HCT116 (cell line): ENCODE measurements at regions not wholly inside any gene's neighbourhood (a gene's known extent, or its start where the extent isn't known, plus 50 kb on each side); places are given as distances from the start of the nearest gene placed in this dataset.

Experiments used
- POLR2A ChIP-seq: IDR thresholded peaks from 2 replicates; pipeline ENCODE4 v1.7.0; 2011; ENCODE audit warnings: borderline replicate concordance; ENCODE audit not compliant: insufficient read depth, insufficient read length; ENCODE audit errors: extremely low read depth
- SP1 ChIP-seq: IDR thresholded peaks from 2 replicates; pipeline ENCODE4 v1.6.1; 2012; ENCODE audit warnings: low read depth
- TF ChIP-seq, protein P1 (sequence below): IDR thresholded peaks from 2 replicates; pipeline ENCODE4 v1.6.1; 2012
- TF ChIP-seq, protein P2 (sequence below): IDR thresholded peaks from 2 replicates; pipeline ENCODE4 v1.6.1; 2012; ENCODE audit warnings: low read depth
- TF ChIP-seq, protein P3 (sequence below), 3 experiments: fragments of 200-600 bp in 1 of 3; sonication (generic) in 1 of 3; IDR thresholded peaks in 2 of 3; conservative IDR thresholded peaks in 1 of 3; 2 replicates each; pipeline ENCODE4 v1.5.1; 2012 to 2017; ENCODE audit warnings: low read depth in 2 of 3, low read length in 2 of 3, antibody characterized with exemption in 1 of 3, borderline replicate concordance in 1 of 3, control low read depth in 1 of 3, mild to moderate bottlenecking in 1 of 3, mixed read lengths in 1 of 3, mixed run types in 1 of 3, moderate library complexity in 1 of 3; ENCODE audit not compliant: insufficient read depth in 1 of 3

DNA sequence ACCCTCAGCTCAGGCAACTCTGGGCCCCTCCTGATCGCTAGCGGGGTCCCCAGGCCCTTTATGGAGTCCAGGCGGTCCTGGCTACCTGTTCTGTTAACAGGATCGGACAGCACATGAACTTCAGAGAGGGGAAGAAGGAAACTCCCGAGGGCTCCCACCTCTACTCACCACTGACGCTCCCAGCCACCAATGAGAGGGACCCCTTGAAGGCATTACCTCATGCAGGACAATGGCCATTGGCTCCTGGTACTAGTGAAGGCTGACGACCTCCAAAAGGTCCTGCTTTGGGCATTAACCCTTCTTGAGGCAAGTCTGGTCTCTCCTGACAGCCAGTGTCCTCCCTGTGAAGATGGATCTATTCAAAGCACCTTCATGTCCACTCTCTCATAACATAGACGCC, 71.5 kb upstream of the LMO1 start:
- TF ChIP-seq, protein P1, sequence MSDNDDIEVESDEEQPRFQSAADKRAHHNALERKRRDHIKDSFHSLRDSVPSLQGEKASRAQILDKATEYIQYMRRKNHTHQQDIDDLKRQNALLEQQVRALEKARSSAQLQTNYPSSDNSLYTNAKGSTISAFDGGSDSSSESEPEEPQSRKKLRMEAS, result no peak
- TF ChIP-seq, protein P2, sequence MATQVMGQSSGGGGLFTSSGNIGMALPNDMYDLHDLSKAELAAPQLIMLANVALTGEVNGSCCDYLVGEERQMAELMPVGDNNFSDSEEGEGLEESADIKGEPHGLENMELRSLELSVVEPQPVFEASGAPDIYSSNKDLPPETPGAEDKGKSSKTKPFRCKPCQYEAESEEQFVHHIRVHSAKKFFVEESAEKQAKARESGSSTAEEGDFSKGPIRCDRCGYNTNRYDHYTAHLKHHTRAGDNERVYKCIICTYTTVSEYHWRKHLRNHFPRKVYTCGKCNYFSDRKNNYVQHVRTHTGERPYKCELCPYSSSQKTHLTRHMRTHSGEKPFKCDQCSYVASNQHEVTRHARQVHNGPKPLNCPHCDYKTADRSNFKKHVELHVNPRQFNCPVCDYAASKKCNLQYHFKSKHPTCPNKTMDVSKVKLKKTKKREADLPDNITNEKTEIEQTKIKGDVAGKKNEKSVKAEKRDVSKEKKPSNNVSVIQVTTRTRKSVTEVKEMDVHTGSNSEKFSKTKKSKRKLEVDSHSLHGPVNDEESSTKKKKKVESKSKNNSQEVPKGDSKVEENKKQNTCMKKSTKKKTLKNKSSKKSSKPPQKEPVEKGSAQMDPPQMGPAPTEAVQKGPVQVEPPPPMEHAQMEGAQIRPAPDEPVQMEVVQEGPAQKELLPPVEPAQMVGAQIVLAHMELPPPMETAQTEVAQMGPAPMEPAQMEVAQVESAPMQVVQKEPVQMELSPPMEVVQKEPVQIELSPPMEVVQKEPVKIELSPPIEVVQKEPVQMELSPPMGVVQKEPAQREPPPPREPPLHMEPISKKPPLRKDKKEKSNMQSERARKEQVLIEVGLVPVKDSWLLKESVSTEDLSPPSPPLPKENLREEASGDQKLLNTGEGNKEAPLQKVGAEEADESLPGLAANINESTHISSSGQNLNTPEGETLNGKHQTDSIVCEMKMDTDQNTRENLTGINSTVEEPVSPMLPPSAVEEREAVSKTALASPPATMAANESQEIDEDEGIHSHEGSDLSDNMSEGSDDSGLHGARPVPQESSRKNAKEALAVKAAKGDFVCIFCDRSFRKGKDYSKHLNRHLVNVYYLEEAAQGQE, result no peak
- TF ChIP-seq, protein P3, sequence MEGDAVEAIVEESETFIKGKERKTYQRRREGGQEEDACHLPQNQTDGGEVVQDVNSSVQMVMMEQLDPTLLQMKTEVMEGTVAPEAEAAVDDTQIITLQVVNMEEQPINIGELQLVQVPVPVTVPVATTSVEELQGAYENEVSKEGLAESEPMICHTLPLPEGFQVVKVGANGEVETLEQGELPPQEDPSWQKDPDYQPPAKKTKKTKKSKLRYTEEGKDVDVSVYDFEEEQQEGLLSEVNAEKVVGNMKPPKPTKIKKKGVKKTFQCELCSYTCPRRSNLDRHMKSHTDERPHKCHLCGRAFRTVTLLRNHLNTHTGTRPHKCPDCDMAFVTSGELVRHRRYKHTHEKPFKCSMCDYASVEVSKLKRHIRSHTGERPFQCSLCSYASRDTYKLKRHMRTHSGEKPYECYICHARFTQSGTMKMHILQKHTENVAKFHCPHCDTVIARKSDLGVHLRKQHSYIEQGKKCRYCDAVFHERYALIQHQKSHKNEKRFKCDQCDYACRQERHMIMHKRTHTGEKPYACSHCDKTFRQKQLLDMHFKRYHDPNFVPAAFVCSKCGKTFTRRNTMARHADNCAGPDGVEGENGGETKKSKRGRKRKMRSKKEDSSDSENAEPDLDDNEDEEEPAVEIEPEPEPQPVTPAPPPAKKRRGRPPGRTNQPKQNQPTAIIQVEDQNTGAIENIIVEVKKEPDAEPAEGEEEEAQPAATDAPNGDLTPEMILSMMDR (IDR thresholded peaks at IDR 0.05 in 2 of 3, conservative IDR thresholded peaks at IDR 0.05 in 1 of 3; ENCODE audit: borderline replicate concordance in 1 of 3, insufficient read depth in 1 of 3, low read depth in 2 of 3, low read length in 2 of 3), result no peak
- TF ChIP-seq SP1 (no peak), POLR2A (no peak)
